ENCODE measurements at regions not wholly inside any gene's neighbourhood (a gene's known extent, or its start where the extent isn't known, plus 50 kb on each side); places are given as distances from the start of the nearest gene placed in this dataset.
"Not testable (repeated sequence)": the region's sequence is repeated elsewhere in the genome, so short reads cannot be mapped to it uniquely, and the experiment has no call there.

DNA sequence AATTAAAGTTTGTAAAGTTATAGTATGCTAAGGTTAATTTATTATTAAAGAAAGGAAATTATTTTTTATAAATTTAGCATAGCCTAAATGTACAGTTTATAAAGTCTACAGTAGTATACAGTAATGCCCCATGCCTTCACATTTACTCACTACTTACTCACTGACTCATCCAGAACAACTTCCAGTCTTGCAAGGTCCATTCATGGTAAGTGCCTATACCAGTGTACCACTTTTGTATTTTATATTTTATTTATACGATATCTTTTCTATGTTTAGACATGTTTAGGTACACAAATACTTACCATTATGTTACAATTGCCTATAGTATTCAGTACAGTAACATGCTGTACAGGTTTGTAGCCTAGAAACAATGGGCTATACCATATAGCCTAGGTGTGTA, 95.1 kb upstream of the GRIN2B start:
- Histone ChIP-seq H3K27ac (replicated peaks) (no peak overlapping the region), H3K4me3 (replicated peaks; ENCODE audit: insufficient read depth, low read length) (no peak overlapping the region), H3K27me3 (ENCODE audit: insufficient read depth, poor library complexity, severe bottlenecking) (no peaks in the 10 kb centered on the region)
- no peak for DNase-seq (ENCODE audit: low read depth in 1 of 2, low spot score in 1 of 2)
- TF ChIP-seq GABPA (IDR thresholded peaks at IDR 0.05; ENCODE audit: low read depth) (no peak), SPI1 (IDR thresholded peaks at IDR 0.05; ENCODE audit: borderline replicate concordance, low read depth) (no peak), POLR2AphosphoS5 (IDR thresholded peaks at IDR 0.05; ENCODE audit: low read depth) (no peak)
- TF ChIP-seq, protein P1, sequence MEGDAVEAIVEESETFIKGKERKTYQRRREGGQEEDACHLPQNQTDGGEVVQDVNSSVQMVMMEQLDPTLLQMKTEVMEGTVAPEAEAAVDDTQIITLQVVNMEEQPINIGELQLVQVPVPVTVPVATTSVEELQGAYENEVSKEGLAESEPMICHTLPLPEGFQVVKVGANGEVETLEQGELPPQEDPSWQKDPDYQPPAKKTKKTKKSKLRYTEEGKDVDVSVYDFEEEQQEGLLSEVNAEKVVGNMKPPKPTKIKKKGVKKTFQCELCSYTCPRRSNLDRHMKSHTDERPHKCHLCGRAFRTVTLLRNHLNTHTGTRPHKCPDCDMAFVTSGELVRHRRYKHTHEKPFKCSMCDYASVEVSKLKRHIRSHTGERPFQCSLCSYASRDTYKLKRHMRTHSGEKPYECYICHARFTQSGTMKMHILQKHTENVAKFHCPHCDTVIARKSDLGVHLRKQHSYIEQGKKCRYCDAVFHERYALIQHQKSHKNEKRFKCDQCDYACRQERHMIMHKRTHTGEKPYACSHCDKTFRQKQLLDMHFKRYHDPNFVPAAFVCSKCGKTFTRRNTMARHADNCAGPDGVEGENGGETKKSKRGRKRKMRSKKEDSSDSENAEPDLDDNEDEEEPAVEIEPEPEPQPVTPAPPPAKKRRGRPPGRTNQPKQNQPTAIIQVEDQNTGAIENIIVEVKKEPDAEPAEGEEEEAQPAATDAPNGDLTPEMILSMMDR (IDR thresholded peaks at IDR 0.05; ENCODE audit: insufficient read depth, low read length), result no peak
- TF ChIP-seq, protein P2, sequence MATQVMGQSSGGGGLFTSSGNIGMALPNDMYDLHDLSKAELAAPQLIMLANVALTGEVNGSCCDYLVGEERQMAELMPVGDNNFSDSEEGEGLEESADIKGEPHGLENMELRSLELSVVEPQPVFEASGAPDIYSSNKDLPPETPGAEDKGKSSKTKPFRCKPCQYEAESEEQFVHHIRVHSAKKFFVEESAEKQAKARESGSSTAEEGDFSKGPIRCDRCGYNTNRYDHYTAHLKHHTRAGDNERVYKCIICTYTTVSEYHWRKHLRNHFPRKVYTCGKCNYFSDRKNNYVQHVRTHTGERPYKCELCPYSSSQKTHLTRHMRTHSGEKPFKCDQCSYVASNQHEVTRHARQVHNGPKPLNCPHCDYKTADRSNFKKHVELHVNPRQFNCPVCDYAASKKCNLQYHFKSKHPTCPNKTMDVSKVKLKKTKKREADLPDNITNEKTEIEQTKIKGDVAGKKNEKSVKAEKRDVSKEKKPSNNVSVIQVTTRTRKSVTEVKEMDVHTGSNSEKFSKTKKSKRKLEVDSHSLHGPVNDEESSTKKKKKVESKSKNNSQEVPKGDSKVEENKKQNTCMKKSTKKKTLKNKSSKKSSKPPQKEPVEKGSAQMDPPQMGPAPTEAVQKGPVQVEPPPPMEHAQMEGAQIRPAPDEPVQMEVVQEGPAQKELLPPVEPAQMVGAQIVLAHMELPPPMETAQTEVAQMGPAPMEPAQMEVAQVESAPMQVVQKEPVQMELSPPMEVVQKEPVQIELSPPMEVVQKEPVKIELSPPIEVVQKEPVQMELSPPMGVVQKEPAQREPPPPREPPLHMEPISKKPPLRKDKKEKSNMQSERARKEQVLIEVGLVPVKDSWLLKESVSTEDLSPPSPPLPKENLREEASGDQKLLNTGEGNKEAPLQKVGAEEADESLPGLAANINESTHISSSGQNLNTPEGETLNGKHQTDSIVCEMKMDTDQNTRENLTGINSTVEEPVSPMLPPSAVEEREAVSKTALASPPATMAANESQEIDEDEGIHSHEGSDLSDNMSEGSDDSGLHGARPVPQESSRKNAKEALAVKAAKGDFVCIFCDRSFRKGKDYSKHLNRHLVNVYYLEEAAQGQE (IDR thresholded peaks at IDR 0.05; ENCODE audit: insufficient replicate concordance, low read depth), result no peak

DNA sequence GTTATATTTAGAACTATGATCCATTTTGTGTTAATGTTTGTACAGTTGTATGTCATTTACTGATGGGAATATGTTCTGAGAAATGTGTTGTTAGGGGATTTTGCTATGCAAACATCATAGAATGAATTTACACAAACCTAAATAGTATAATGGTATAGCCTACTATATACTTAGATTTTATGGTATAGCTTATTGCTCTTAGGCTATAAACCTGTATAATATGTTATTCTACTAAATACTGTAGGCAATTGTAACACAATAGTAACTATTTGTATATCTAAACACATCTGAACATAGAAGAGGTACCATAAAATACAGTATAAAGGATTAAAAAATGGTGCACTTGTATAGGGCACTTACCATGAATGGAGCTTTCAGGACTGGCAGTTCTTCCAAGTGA, 105.4 kb upstream of the GRIN2B start:
- no peak overlapping the region for H3K4me3 ChIP-seq (replicated peaks; ENCODE audit: insufficient read depth, low read length)
- DNase-seq (ENCODE audit: low read depth in 1 of 2, low spot score in 1 of 2), result no peak
- no peaks in the 10 kb centered on the region for H3K27me3 ChIP-seq (ENCODE audit: insufficient read depth, poor library complexity, severe bottlenecking)
- TF ChIP-seq, protein P2 (IDR thresholded peaks at IDR 0.05; ENCODE audit: insufficient replicate concordance, low read depth), result no peak
- no peak for TF ChIP-seq POLR2AphosphoS5 (IDR thresholded peaks at IDR 0.05; ENCODE audit: low read depth)
- H3K27ac ChIP-seq (replicated peaks), result no peak overlapping the region

DNA sequence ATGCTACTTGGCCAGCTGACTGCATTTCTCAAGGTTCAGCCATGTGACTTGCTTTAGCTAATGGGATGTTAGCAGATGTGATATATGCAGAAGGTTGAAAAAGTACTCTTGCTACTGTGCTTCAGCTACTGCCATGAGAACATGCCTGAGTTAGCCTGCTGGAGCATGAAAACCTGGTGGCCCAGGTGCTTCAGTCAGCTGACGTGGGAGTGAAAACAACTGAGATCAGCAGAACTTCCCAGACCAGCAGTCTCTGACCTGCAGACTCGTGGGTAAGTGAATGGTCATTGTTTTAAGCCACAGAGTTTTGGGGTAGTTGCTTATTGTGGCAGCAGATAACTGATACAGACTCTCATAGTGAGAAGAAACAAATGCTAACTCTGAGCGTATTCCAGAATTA, 118.6 kb upstream of the GRIN2B start:
- DNase-seq (ENCODE audit: low read depth in 1 of 2, low spot score in 1 of 2), result no peak
- no peak for TF ChIP-seq GABPA (IDR thresholded peaks at IDR 0.05; ENCODE audit: low read depth)
- TF ChIP-seq SPI1 (IDR thresholded peaks at IDR 0.05; ENCODE audit: borderline replicate concordance, low read depth), result no peak
- TF ChIP-seq, protein P1 (IDR thresholded peaks at IDR 0.05; ENCODE audit: insufficient read depth, low read length), result no peak
- no peak for TF ChIP-seq POLR2AphosphoS5 (IDR thresholded peaks at IDR 0.05; ENCODE audit: low read depth)
- TF ChIP-seq, protein P2 (IDR thresholded peaks at IDR 0.05; ENCODE audit: insufficient replicate concordance, low read depth), result no peak
- no peak overlapping the region for H3K27ac ChIP-seq (replicated peaks)
- no peak overlapping the region for H3K4me3 ChIP-seq (replicated peaks; ENCODE audit: insufficient read depth, low read length)
- H3K27me3 ChIP-seq (ENCODE audit: insufficient read depth, poor library complexity, severe bottlenecking), result no peaks in the 10 kb centered on the region

DNA sequence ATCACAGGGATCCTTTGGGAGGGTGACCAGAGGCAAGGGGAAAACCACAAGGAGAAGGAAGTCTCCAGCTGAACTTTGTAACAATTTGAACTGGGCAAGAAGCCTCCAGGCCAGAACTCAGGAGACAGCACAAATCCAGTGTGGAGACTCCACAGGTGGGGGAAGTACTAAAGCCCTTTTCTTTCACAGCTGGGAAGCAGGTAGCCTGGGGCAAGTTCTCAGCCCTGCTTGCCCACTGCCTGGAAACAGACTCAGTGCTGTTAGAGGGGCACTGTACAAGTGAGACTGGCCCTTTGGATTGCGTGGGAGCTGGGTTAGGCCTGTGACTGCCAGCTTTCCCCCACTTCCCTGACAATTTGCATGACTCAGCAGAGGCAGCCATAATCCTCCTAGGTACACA, 120.2 kb upstream of the GRIN2B start:
- not testable (repeated sequence) for H3K27ac ChIP-seq (replicated peaks); DNase-seq (ENCODE audit: low read depth in 1 of 2, low spot score in 1 of 2); H3K27me3 ChIP-seq (ENCODE audit: insufficient read depth, poor library complexity, severe bottlenecking)

More for the DNA sequence above, 120.2 kb upstream of the GRIN2B start:
- H3K4me3 ChIP-seq (replicated peaks; ENCODE audit: insufficient read depth, low read length), result not testable (repeated sequence)
